ENCODE measurements at regions not wholly inside any gene's neighbourhood (a gene's known extent, or its start where the extent isn't known, plus 50 kb on each side); places are given as distances from the start of the nearest gene placed in this dataset.

- Histone ChIP-seq H3K36me3 (ENCODE audit: control insufficient read depth, insufficient read depth, low read length) (no peaks in the 10 kb centered on the region), H3K4me3 (ENCODE audit: low read length) (no peak overlapping the region), H3K27me3 (ENCODE audit: control insufficient read depth, insufficient read depth, low read length) (no peaks in the 10 kb centered on the region), H3K9me3 (ENCODE audit: control insufficient read depth, insufficient read depth, low read length) (no peaks in the 10 kb centered on the region), H3K4me1 (ENCODE audit: control insufficient read depth, insufficient read depth, low read length) (no peaks in the 10 kb centered on the region), H3K27ac (ENCODE audit: low read length) (no peak overlapping the region)
- DNase-seq (ENCODE audit: low read depth, low spot score): no peak
These were observed 613.0 kb downstream of the RPS29 start for GRCh38 chr14:48973151-48973550.

GRCh38 chr14:48970943-48971342 is 615.2 kb downstream of the RPS29 start:
- Histone ChIP-seq H3K27me3 (ENCODE audit: control insufficient read depth, insufficient read depth, low read length) (no peaks in the 10 kb centered on the region), H3K4me1 (ENCODE audit: control insufficient read depth, insufficient read depth, low read length) (no peaks in the 10 kb centered on the region), H3K36me3 (ENCODE audit: control insufficient read depth, insufficient read depth, low read length) (no peaks in the 10 kb centered on the region), H3K9me3 (ENCODE audit: control insufficient read depth, insufficient read depth, low read length) (no peaks in the 10 kb centered on the region), H3K27ac (ENCODE audit: low read length) (no peak overlapping the region), H3K4me3 (ENCODE audit: low read length) (no peak overlapping the region)
- no peak for DNase-seq (ENCODE audit: low read depth, low spot score)

GRCh38 chr14:48967419-48967818 is 618.8 kb downstream of the RPS29 start:
- WGBS (ENCODE audit: insufficient coverage, insufficient read length): no CpG with 5 or more reads among the region's 3 CpGs
- no peaks in the 10 kb centered on the region for H3K27me3 ChIP-seq (ENCODE audit: control insufficient read depth, insufficient read depth, low read length)
- no peaks in the 10 kb centered on the region for H3K4me1 ChIP-seq (ENCODE audit: control insufficient read depth, insufficient read depth, low read length)
- H3K9me3 ChIP-seq (ENCODE audit: control insufficient read depth, insufficient read depth, low read length): no peaks in the 10 kb centered on the region
- no peak overlapping the region for H3K27ac ChIP-seq (ENCODE audit: low read length)
- DNase-seq (ENCODE audit: low read depth, low spot score): no peak
- no peaks in the 10 kb centered on the region for H3K36me3 ChIP-seq (ENCODE audit: control insufficient read depth, insufficient read depth, low read length)
- no peak overlapping the region for H3K4me3 ChIP-seq (ENCODE audit: low read length)

GRCh38 chr14:48963231-48963790 is 622.9 kb downstream of the RPS29 start:
- no peak for DNase-seq (ENCODE audit: low read depth, low spot score)
- Histone ChIP-seq H3K36me3 (ENCODE audit: control insufficient read depth, insufficient read depth, low read length) (no peaks in the 10 kb centered on the region), H3K4me3 (ENCODE audit: low read length) (no peak overlapping the region), H3K27ac (ENCODE audit: low read length) (no peak overlapping the region), H3K27me3 (ENCODE audit: control insufficient read depth, insufficient read depth, low read length) (no peaks in the 10 kb centered on the region), H3K4me1 (ENCODE audit: control insufficient read depth, insufficient read depth, low read length) (no peaks in the 10 kb centered on the region), H3K9me3 (ENCODE audit: control insufficient read depth, insufficient read depth, low read length) (no peaks in the 10 kb centered on the region)
- WGBS (ENCODE audit: insufficient coverage, insufficient read length): no CpG with 5 or more reads among the region's 3 CpGs

GRCh38 chr14:48957486-48957885 is 628.7 kb downstream of the RPS29 start:
- no peak overlapping the region for H3K27ac ChIP-seq (ENCODE audit: low read length)
- no peaks in the 10 kb centered on the region for H3K9me3 ChIP-seq (ENCODE audit: control insufficient read depth, insufficient read depth, low read length)
- no peak overlapping the region for H3K4me3 ChIP-seq (ENCODE audit: low read length)
- no peaks in the 10 kb centered on the region for H3K4me1 ChIP-seq (ENCODE audit: control insufficient read depth, insufficient read depth, low read length)
- no peaks in the 10 kb centered on the region for H3K36me3 ChIP-seq (ENCODE audit: control insufficient read depth, insufficient read depth, low read length)
- no peak for DNase-seq (ENCODE audit: low read depth, low spot score)
- H3K27me3 ChIP-seq (ENCODE audit: control insufficient read depth, insufficient read depth, low read length): no peaks in the 10 kb centered on the region
- no CpG with 5 or more reads among the region's 5 CpGs for WGBS (ENCODE audit: insufficient coverage, insufficient read length)

GRCh38 chr14:48955857-48956256 is 630.3 kb downstream of the RPS29 start:
- DNase-seq (ENCODE audit: low read depth, low spot score): no peak
- H3K4me1 ChIP-seq (ENCODE audit: control insufficient read depth, insufficient read depth, low read length): no peaks in the 10 kb centered on the region
- H3K27ac ChIP-seq (ENCODE audit: low read length): no peak overlapping the region
- no peaks in the 10 kb centered on the region for H3K36me3 ChIP-seq (ENCODE audit: control insufficient read depth, insufficient read depth, low read length)
- no peaks in the 10 kb centered on the region for H3K9me3 ChIP-seq (ENCODE audit: control insufficient read depth, insufficient read depth, low read length)
- WGBS (ENCODE audit: insufficient coverage, insufficient read length): no CpG with 5 or more reads among the region's 1 CpG
- no peaks in the 10 kb centered on the region for H3K27me3 ChIP-seq (ENCODE audit: control insufficient read depth, insufficient read depth, low read length)
- H3K4me3 ChIP-seq (ENCODE audit: low read length): no peak overlapping the region

GRCh38 chr14:48954446-48954845 is 631.7 kb downstream of the RPS29 start:
- Histone ChIP-seq H3K9me3 (ENCODE audit: control insufficient read depth, insufficient read depth, low read length) (no peaks in the 10 kb centered on the region), H3K4me3 (ENCODE audit: low read length) (no peak overlapping the region), H3K27ac (ENCODE audit: low read length) (no peak overlapping the region), H3K36me3 (ENCODE audit: control insufficient read depth, insufficient read depth, low read length) (no peaks in the 10 kb centered on the region), H3K4me1 (ENCODE audit: control insufficient read depth, insufficient read depth, low read length) (no peaks in the 10 kb centered on the region), H3K27me3 (ENCODE audit: control insufficient read depth, insufficient read depth, low read length) (no peaks in the 10 kb centered on the region)
- DNase-seq (ENCODE audit: low read depth, low spot score): no peak
- WGBS (ENCODE audit: insufficient coverage, insufficient read length): no CpG with 5 or more reads among the region's 1 CpG

- no peaks in the 10 kb centered on the region for H3K4me1 ChIP-seq (ENCODE audit: control insufficient read depth, insufficient read depth, low read length)
- H3K9me3 ChIP-seq (ENCODE audit: control insufficient read depth, insufficient read depth, low read length): no peaks in the 10 kb centered on the region
- no peak for DNase-seq (ENCODE audit: low read depth, low spot score)
- no CpG with 5 or more reads among the region's 4 CpGs for WGBS (ENCODE audit: insufficient coverage, insufficient read length)
- H3K36me3 ChIP-seq (ENCODE audit: control insufficient read depth, insufficient read depth, low read length): no peaks in the 10 kb centered on the region
- no peaks in the 10 kb centered on the region for H3K27me3 ChIP-seq (ENCODE audit: control insufficient read depth, insufficient read depth, low read length)
- H3K4me3 ChIP-seq (ENCODE audit: low read length): no peak overlapping the region
- no peak overlapping the region for H3K27ac ChIP-seq (ENCODE audit: low read length)
These were observed 641.4 kb downstream of the RPS29 start for GRCh38 chr14:48944809-48945208.

GRCh38 chr14:48943913-48944312 is 642.3 kb downstream of the RPS29 start:
- DNase-seq (ENCODE audit: low read depth, low spot score): no peak
- no peak overlapping the region for H3K27ac ChIP-seq (ENCODE audit: low read length)
- WGBS (ENCODE audit: insufficient coverage, insufficient read length): no CpG with 5 or more reads among the region's 4 CpGs
- no peaks in the 10 kb centered on the region for H3K9me3 ChIP-seq (ENCODE audit: control insufficient read depth, insufficient read depth, low read length)
- no peaks in the 10 kb centered on the region for H3K36me3 ChIP-seq (ENCODE audit: control insufficient read depth, insufficient read depth, low read length)
- H3K4me3 ChIP-seq (ENCODE audit: low read length): no peak overlapping the region
- no peaks in the 10 kb centered on the region for H3K27me3 ChIP-seq (ENCODE audit: control insufficient read depth, insufficient read depth, low read length)
- no peaks in the 10 kb centered on the region for H3K4me1 ChIP-seq (ENCODE audit: control insufficient read depth, insufficient read depth, low read length)

- no peaks in the 10 kb centered on the region for H3K27me3 ChIP-seq (ENCODE audit: control insufficient read depth, insufficient read depth, low read length)
- no peaks in the 10 kb centered on the region for H3K4me1 ChIP-seq (ENCODE audit: control insufficient read depth, insufficient read depth, low read length)
- H3K27ac ChIP-seq (ENCODE audit: low read length): no peak overlapping the region
- no peaks in the 10 kb centered on the region for H3K9me3 ChIP-seq (ENCODE audit: control insufficient read depth, insufficient read depth, low read length)
- no peak overlapping the region for H3K4me3 ChIP-seq (ENCODE audit: low read length)
- no peaks in the 10 kb centered on the region for H3K36me3 ChIP-seq (ENCODE audit: control insufficient read depth, insufficient read depth, low read length)
- no peak for DNase-seq (ENCODE audit: low read depth, low spot score)
- no CpG with 5 or more reads among the region's 10 CpGs for WGBS (ENCODE audit: insufficient coverage, insufficient read length)
These were observed 648.5 kb downstream of the RPS29 start for GRCh38 chr14:48937541-48938195.

- no peak for DNase-seq (ENCODE audit: low read depth, low spot score)
- Histone ChIP-seq H3K4me3 (ENCODE audit: low read length) (no peak overlapping the region), H3K27ac (ENCODE audit: low read length) (no peak overlapping the region), H3K27me3 (ENCODE audit: control insufficient read depth, insufficient read depth, low read length) (no peaks in the 10 kb centered on the region), H3K36me3 (ENCODE audit: control insufficient read depth, insufficient read depth, low read length) (no peaks in the 10 kb centered on the region), H3K9me3 (ENCODE audit: control insufficient read depth, insufficient read depth, low read length) (no peaks in the 10 kb centered on the region), H3K4me1 (ENCODE audit: control insufficient read depth, insufficient read depth, low read length) (no peaks in the 10 kb centered on the region)
- no CpG with 5 or more reads among the region's 1 CpG for WGBS (ENCODE audit: insufficient coverage, insufficient read length)
These were observed 649.3 kb downstream of the RPS29 start for GRCh38 chr14:48936849-48937248.

All from iPS DF 6.9 (cell line).